ENCODE measurements at regions not wholly inside any gene's neighbourhood (a gene's known extent, or its start where the extent isn't known, plus 50 kb on each side); places are given as distances from the start of the nearest gene placed in this dataset.

DNA sequence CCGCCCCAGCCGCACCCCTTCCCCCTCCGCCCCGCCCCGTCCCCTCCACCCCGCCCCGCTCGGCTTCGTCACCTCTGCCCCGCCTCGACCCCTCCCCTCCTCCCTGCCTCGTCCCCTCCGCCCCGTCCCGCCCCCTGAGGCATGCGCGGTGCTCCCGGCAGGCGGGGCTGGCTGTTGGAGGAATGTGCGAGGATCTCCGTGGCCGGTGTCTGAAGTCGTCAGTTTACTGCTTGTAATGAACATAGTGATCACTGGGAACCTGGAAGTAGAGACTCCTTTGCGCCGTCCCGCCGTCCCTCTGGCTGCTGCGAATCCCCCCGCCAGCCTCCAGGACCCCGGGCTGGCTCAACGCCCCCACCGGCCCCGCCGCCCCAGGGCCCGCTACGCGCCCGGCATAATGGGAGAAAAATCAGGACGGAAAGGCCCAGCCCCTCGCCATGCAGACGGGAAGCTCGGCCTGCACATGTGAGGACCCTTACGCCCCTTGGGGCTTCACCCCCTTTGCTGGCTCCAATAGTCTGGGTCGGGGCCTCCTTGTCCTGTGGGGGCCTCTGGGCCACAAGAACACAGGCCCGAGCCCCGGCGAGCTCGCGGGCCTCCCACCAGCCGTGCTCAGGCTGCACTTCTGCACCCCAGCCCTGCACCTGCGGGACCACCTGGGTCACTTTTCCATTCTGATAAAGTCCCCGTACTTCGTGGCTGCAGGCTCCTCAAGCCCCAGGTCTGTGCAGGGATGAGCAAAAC, 743.1 kb downstream of the KCNJ18 start:
- no peak for DNase-seq (ENCODE audit: low spot score)

DNA sequence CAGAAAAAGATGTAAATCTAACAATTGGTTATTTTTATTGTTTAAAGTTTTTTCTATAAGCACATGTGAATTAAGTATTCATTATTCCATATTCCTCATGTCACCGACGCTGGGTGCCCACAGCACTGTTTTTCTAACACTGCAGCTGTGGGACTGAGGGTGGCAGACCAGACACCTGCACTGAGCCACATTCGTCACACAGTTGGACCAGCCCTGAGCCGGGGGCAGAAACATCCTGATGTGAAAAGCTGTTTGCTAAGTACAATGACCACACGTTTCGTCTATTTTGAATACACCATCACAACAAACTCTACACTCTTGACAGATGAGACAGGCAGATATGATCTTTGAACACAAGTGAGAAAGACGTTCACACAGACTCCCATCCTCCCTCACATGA, 749.5 kb downstream of the KCNJ18 start:
- DNase-seq (ENCODE audit: low spot score) = no peak

DNA sequence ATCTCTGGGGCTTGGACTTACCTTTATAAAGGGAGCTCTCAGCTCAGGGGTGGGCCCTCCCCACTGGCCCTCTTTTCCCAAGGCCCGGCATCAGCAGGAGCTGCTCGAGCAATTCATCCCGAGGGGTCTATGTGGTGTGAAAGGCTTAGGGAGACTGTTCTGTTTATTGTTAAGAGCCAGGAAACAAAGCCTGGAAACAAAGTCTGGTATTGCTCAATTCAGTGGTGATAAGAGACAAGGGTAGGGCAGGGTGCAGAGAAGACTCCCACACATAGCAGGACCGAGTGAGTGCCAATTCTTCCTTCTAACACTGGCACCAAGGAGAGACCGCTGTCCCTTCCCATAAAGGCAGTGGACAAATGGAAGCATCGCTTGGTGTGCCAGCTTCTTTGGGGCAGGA, 750.7 kb downstream of the KCNJ18 start:
- no peak for DNase-seq (ENCODE audit: low spot score)

DNA sequence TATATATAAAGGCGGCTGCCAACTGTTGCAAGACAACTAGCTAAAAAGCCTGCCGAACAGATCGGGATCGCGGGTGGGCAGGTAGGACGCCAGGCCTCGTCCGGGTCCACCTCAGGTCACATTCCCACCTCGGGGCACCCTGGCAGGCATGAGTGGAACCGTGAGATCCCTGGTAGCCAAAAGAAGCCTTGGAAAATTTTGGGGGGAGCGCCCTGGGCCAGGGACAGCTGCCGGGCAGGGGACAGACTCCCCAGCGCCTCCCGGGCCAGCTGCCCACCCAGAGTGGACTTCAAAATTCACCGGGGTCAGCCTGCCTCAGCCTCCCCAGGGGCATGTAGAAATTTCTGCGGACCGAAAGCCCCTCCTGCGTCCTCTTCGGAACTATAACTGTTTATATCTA, 760.9 kb downstream of the KCNJ18 start:
- DNase-seq (ENCODE audit: low spot score) = no peak

DNA sequence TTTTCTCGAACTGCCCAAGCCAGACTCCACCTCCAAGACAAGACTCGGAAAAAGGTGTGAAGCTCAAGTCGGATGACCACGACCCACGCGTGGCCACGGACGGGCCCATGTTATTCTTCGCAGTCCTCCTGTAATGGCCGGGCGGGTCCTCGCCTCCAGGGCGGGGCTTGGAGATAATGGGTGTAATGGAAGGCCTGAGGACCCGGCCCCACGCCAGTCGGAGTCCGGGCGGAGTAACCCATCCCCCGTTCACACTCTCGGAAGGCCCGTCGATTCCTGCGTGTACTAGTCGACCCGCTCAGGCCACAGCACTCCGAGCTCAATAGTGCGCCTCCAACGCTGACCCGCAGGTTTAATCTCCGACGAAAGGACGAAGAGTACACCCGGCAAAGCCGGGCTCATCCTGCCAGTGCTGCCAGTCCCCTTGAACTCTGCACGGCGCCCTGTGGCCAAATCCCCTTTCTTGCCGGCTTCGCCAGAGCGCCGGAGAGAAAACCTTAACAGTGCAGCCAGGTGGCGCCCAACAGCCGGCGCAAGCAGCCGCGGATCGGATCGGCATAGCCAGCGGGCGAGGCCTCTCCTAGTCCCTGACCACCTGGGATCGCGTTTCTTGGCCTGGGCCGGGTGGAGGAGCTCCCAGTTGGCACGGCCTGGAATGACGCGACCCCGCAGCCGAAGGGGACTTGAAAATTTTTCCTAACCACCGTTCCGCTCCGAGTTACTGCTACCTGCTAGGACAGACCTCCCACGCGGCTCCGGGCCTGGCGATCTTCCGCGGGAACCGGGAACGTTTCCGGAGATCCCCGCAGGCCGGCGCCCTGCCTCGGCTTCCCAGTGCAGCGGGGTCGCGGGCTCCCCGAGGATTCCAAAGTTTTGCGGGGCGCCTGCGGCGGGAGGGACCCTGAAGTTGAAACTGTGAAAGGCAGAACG, 762.0 kb downstream of the KCNJ18 start:
- no peak for DNase-seq (ENCODE audit: low spot score)

DNA sequence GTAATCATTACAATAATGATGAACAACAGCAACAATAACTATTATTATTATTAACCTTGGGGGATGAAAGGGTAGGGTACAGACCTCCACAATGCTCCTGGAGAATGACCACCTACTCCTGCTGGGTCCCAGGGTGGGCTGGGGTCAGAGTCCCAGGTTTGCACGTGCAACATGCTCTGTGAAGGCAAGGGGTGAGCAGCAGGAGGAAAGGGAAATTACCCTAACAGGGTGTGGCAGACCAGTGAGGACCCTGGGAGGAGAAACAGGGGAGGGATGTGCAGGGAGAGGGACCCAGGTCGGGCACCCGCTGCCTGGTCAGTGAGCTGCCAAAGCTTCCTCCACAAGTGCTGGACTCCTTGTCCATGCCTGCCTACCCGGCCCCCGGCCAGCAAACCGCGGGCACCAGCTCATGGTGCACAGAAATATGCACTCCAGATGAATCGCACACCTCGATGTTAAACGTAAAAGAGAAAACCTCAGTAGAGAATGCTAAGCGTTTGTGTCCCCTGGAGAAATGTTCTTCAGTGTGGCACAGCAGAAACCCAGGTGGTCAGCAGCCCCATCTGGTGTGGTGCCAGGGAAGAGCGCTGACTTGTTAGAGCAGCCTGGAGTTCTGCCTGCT, 767.1 kb downstream of the KCNJ18 start:
- DNase-seq (ENCODE audit: low spot score) = no peak

DNA sequence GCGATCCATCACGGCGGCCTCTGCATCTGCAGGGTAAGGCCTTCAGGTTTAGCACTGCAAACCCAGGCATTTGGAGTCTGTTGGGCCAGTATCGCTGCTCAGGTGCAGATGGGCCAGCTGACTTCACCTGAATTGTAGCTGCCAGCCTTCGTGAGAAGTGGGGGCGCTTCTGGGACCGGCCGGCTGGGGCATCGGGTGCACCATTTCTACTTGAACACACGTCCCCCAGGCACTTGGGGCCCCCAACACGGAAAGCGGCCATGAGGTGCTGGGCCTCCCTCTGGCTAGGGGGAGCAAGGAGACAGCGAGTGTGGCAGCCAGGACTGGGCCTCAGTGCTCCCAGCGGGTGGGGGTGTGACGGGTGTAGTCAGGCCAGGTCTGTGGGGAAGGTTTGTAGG, 767.6 kb downstream of the KCNJ18 start:
- no peak for DNase-seq (ENCODE audit: low spot score)

DNA sequence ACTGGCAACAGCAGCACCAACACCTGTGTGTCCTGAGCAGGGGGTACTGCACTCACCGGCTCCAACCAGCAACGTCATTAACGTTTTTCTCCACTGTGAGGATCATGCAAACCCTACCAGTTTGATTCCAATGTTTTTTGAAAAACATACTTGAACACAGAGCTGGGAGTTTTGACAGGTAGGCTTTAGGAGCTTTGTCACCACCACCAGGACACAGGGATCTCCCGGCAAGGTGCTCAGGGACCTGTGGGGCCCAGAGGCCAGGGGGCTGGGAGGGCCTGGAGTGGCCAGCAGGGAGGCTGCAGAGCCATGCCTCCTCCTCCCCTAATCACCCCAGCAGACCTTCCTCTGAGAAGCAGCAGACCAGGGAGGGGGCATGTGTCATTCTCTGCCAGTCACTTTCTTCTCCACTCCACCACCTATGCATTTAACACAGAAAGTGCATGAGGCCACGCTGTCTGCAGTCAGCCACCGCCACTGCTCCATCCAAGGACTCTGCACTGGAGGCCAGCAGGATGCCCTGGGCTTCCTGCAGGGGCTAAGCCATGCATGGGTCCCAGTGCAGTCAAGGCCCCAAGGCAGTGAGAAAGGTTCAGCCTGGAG, 768.2 kb downstream of the KCNJ18 start:
- DNase-seq (ENCODE audit: low spot score) = no peak

DNA sequence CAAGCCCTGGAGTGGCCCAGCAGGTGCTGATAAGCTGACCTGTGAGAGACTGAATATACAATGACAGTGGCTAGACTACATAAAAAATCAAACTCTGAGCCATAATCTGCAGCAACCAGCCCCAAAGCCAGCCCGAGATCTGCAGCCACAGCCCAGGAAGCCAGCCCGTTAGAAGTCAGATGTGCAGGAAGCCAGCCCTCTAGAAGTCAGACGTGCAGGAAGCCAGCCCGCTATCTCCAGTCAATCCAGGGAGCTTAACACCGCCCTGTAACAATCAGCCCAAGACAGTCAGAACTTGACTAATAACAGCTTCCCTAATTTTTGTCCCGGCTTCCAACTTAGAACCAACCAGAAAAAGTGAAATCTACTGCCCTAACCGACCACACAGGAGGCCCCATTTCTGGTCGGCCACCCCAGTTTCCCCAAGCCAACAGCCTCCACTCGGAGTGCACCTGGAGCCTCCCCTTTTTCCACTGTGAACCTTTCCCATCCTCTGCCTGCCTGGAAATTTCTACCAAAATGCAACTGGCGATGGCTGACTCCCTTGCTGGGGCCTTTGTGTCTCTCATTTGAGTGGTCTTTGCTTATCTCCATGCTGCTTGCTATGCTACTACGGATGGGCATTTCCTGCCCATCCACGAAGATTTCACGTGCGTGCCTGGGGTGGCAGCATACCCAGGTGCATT, 769.3 kb downstream of the KCNJ18 start:
- DNase-seq (ENCODE audit: low spot score) = no peak

DNA sequence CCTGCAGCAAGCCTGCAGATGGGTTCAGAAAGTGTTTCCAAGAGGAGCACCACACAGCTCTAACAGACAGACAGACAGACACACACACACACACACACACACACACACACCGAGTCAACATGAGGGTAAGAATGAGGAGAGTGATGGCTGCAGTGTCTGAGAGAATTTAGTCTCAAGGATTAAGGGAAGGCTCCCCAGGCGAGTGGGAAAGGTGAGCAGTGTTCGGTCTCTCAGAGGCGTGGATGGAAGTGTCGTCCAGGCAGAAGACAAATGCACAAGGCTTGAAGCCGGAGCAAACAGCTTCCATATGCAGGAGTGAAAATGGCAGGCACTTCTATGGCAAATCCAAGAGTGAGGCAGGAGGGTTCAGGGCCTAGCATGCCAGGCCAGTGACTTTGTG, 770.1 kb downstream of the KCNJ18 start:
- DNase-seq (ENCODE audit: low spot score) = no peak

DNA sequence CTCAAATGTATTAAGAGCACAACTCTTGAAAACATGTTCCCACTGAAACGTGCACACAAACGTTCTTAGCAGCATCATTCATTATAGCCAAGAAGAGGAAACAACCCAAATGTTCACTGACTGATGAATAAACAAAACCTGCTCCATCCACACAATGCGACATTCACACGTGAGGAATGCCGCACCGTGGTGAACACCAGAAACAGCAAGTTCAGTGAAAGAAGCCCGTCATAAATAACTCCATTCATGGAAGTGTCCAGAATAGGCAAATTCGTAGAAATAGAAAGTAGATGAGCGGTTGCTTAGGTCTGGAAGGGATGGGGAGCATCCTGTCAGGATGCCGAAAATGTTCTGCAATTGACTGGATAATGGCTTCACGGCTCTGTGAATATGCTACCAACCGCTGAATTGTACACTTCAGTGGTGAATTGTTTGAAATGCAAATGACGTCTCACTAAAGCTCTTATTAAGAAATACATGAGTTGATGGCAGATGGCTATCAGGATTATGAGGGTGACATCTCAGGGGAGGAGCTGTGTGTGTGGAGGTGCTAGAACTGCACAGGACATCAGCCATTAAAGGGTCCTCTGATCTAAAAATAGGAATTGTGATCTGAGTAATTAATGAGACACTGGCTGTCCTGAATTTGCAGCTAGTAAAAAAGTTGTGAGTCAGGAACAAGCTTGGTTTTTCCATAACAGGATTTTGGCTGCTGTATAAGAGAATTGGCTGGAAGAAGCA, 771.0 kb downstream of the KCNJ18 start:
- no peak for DNase-seq (ENCODE audit: low spot score)

DNA sequence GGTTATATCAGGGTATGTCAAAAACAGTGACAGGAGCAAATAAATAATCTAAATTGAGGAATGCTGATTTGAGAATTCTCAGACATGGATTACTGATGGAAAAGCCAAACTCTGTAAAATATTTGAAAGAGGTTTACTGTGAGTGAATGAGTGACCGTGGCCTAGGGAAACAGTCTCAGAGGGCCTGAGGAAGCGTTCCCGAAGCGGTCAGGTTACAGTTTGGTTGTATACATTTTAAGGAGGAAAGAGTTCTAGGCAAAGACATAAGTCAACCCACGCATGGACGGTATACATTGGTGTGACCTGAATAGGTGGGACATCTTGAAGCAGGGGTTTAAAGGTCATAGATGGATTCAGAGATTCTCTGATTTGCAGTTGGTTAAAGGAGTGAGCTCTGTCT, 771.7 kb downstream of the KCNJ18 start:
- no peak for DNase-seq (ENCODE audit: low spot score)

DNA sequence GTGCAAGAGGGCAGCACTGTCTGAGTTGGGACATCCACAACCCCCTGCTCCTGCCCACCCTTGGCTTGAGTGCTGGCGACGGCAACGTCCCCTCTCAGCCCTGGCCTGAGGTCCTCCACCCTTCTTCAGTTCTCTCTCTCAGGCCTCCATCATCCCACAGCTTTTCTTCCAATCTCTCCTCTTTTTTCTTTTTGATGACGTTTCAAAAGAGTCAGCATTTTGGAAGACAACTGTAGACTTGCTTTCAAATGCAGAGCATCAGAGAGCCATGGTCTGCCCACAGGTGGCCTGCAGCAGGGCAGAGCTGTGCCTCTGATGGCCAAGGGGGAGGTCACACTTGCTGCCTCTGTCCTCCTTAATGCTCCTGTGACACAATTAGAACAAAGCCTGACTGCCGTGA, 775.4 kb downstream of the KCNJ18 start:
- no peak for DNase-seq (ENCODE audit: low spot score)

DNA sequence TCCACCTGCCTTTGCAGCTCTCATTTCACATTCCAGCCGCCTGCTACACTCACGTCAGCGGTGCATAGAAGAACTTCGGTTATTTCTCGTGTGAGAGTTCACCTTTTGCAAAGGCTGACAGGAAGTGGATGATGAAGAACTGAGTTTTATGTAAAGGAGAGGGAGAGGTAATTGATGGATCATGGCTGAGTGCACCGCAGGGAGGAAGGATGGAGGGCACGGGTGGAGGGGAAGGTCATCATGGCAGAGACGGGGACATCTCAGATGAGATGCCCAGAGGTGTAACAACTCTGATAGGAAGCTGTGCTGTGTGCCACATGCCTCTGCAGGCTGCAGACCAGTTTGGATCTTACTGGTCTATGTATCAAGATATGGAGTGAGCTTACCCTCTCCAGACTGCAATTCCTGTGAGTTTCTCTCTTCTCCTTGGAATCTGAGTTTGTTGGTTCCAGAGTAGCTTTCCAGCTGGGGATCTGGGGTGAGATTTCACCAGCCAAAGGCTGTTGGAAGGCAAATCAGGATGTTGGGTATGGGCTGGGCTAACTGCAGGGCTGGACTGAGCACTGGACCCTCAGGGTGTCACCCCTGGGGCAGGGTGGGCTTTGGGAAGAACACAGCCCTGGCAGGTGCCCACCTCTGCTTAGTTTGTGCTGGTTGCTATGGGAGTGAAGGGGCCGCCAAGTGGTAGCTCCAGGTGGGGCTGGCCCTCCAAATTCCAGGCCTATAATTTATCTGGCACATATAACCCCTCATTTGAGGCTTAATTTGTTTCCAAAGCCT, 777.0 kb downstream of the KCNJ18 start:
- no peak for DNase-seq (ENCODE audit: low spot score)

DNA sequence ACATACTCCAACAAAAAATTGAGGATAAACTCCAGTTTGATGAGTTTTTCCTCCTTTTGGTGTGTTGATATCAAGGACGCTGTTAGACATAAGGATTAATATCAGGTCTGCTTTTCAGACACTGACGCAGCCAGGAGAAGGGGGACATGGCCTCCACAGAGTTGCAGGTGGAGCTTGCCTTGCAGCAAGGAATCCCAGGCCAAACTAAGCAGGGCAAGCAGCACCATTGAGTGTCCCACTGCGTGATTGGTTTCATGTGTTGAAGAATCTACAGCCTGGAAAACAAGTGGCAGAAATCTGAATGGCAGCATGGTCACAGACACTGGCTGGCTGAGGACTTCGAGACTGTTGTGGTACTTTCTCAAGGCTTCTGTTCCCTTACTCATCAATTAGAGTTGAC, 777.6 kb downstream of the KCNJ18 start:
- DNase-seq (ENCODE audit: low spot score) = no peak

DNA sequence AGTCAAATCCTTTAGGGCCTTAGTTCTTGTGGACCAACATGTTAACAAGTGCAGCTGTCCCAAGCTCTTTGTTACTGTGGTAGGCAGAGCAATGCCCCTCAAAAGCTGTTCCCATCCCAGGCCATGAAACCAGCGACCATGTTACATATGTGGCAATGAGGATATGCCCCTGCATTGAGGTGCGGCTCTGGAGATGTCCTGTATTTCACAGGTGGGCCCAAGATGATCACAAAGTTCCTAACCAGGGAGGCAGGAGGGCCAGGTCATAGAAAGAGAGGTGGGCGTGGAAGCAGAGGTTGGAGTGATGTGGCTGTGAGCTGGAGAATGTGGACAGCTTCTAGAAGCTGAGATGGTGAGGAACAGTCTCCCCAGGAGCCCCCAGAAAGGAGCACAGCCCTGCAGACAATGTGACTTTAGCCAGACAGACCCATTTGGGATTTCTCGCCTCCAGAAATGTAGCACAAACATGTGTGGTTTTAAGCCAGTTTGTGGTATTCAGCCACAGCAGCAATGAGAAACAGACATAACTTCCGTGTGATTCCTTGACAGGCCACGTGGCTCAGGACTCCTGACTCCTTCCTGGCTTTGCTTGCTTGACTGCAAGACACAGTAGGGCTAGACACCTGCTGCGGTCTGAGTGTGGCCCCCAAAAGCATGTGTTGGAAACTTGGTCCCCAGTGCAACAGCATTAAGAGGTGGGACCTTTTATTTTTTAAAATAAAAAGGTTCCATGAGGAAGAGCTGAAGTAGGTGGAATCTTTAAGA, 778.3 kb downstream of the KCNJ18 start:
- no peak for DNase-seq (ENCODE audit: low spot score)

DNA sequence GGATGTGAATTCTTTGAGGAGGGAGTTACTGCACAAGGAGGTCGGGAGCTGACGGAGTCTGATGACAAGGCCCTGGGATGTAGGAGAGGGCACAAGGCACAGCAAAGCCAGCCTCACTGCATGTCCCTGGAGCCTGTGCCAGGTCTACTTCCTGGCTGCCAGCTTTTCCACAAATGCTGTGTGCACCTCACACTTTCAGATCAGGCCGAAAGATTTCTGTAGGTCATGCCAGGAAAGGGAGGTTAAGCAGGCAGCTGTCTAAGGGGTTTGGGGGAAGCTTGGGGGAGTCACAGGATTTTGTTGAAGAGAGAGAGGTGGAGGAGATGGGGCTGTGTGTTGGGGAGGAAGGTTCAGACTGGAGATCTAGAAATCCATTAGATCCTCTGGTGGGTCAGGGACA, 792.5 kb downstream of the KCNJ18 start:
- DNase-seq (ENCODE audit: low spot score) = no peak

DNA sequence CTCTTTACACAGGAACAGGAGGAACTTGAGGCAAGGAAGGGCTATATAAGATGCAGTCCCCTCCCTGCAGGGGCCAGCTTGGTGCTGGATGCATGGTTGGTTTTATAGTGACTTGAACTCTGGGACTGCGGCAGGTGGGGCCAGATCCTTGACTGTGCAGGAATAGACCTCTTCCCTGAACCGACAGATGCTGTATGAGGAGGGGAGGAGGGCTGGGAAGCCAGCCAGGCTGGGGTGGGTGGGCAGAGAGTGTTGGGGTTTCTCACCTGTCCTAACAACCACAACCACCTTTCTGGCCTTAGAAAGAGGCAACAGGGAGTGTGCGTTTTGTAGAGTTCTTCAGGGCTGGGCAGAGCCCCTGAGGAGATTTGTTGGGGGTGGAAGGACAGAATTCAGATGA, 798.1 kb downstream of the KCNJ18 start:
- no peak for DNase-seq (ENCODE audit: low spot score)

DNA sequence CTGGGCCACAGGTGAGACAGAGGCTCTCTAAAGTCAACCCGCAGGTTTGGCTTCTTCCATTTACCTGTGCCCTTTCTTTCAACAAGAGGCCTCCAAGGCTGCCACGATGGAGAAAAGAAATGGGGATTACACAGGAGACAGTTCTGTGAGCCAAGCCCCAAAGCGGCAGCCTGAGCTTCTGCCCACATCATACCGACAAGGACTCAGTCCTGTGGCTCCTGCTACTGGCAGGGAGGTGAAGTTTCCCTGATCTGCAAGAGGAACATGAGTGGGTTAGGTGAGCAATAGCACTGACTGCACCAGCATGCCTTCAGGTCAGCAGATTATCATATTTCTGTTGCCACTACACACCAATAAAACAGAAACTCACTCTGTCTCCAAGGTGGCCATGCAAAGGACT, 800.0 kb downstream of the KCNJ18 start:
- DNase-seq (ENCODE audit: low spot score) = no peak
